Activated naive CD4-positive, alpha-beta T cell treated with anti-CD3 and anti-CD28 coated beads, Interleukin-2, amount 50 U/mL, for 72 hours (primary cell): ENCODE measurements at regions not wholly inside any gene's neighbourhood (a gene's known extent, or its start where the extent isn't known, plus 50 kb on each side); places are given as distances from the start of the nearest gene placed in this dataset.
"Not testable (repeated sequence)": the region's sequence is repeated elsewhere in the genome, so short reads cannot be mapped to it uniquely, and the experiment has no call there.

Experiments
- ATAC-seq, 2 donors: fragments of 150-1000 bp; cut with Tn5 transposase; 2 replicates each; pipeline ENCODE4 v1.10.0; 2021; ENCODE audit warnings: mild to moderate bottlenecking in 2 of 2, moderate library complexity in 2 of 2
- DNase-seq, 2 donors: peaks; one replicate each; pipeline ENCODE4 v3.0.0; 2021 to 2022; ENCODE audit warnings: low spot score in 2 of 2
- H3K27ac Mint-ChIP-seq, 2 donors: one replicate each; pipeline ENCODE4 v1.8.0; 2022; ENCODE audit warnings: mild to moderate bottlenecking in 2 of 2, mixed read lengths in 2 of 2
- H3K36me3 Mint-ChIP-seq, 2 donors: one replicate each; pipeline ENCODE4 v1.8.0; 2022; ENCODE audit warnings: mixed read lengths in 2 of 2
- H3K9me3 Mint-ChIP-seq, 2 donors: one replicate each; pipeline ENCODE4 v1.8.0; 2022; ENCODE audit warnings: mixed read lengths in 2 of 2

DNA sequence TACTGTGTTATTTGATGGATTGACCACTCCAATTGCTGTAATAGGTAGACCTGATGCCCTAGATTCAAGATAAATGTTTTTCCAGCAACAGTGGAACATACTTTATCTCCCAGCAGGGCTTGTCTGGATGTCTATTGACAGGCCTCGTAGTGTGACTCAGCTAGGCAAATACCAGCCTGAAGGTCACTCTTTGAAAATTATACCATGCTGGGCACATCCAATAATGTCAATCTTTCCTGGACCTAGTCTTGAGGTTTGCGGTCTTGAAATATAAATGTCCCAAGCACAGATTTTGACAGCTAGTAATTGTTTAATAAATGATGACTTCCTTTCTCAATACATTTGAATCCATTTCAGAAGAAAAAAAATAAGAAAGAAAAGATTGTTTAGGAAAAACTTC is 1138.0 kb upstream of the TMPRSS15 start:
- ATAC-seq = no peak
- Mint-ChIP-seq H3K9me3 (peaks cover 10 to 23% of the 10 kb centered on the region in 2 donors), H3K36me3 (peaks cover 0 to 6% of the 10 kb centered on the region in 2 donors), H3K27ac (no peak overlapping the region)
- no peak for DNase-seq

GRCh38 chr21:19544493-19544892 is 1140.9 kb upstream of the TMPRSS15 start:
- not testable (repeated sequence) for DNase-seq, H3K27ac Mint-ChIP-seq, ATAC-seq, H3K36me3 Mint-ChIP-seq
- H3K9me3 Mint-ChIP-seq = peaks cover 18 to 28% of the 10 kb centered on the region in 2 donors

DNA sequence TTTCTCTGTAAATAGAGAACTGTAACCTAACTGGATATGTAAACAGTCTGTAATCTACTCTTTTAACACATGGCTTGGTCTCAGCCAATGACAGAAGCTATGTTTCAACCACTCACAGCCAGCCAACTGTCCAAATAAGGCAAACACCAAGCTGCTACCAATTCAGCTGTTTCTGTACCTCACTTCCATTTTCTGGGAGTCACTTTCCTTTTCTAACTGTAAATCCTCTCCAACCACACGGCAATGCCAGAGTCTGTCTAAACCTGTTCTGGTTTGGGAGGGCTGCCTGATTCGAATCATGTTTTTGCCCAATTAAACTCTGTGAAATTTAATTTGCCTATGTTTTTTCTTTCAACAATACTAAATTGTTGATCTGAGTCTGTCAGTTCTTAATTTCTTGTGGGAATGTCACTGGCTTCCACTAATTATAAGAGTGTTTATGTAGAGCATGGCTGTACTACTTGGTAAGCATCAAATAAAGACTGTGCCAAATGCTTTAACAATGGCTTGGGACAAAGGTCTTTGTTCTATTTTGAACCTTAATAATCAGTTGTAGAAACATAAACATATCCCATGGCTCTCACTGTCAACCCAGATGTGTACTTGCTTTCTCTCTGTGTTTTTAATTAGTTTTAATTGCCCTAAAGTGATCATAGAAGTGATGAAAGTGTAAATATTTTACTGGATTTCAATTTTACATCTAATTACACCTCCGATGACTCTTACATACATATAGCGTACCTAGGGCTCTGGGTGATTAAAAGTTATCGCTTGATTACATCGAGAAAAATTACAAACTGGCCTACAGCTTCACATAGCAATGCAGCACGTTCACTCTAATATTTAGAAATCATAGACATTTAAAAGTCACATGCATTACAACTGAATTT is 1144.6 kb upstream of the TMPRSS15 start:
- ATAC-seq (no peak), DNase-seq (no peak)
- Mint-ChIP-seq H3K9me3 (peaks cover 18 to 19% of the 10 kb centered on the region in 2 donors), H3K27ac (no peak overlapping the region), H3K36me3 (peaks cover 0 to 6% of the 10 kb centered on the region in 2 donors)

DNA sequence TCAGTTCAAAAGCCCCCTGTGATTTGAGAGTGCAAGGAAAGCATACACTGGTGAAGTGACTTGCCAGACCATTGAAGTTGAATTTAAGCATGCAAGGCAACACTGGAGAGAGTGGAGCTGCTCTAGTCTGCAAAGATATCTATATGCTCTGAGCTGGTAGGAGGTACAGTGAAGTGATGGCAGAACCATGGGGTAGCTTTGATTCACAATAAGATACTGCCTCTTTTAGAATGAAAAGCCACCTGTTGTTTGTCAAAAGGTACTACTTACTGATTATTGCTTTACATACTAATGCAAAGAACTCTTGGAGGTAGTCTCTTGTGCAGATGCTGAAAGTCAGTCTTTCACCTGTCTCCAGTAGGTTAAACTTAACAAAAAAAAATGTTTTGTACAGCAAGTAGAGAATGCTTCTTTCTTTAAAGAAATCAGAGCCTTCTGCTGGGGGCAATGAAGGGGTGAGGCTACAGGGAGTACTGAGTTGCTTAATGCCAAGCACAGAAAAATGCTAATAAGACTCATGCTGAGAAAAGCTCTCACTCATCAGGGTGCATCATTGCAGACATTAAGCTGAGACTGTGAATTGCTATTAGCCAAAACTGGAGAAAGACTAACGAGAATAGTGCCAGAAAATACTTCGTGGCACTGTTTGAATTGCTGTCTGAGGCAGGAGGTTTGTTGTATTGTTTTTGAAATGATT is 1150.5 kb upstream of the TMPRSS15 start:
- H3K9me3 Mint-ChIP-seq = peaks cover 18 to 22% of the 10 kb centered on the region in 2 donors
- no peaks in the 10 kb centered on the region for H3K36me3 Mint-ChIP-seq
- ATAC-seq = no peak
- no peak overlapping the region for H3K27ac Mint-ChIP-seq
- DNase-seq = no peak

DNA sequence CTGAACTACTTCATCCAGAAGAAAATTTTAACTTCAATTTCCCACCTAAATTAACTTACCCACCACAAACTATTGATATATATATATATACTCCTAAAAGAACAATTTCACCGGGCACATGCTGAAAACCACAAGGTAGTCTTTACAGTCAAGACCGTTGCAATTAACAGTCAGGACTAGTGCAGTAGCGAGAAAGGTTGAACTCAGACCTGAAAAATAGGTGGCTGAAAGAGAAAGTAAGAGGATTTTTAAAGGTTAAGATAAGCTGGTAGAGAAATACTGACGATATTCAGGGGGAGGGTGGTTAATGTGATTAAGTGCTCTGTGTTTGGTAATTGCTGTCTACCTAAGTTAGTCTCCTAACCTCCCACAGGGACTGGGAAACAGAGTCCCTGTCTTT is 1153.5 kb upstream of the TMPRSS15 start:
- Mint-ChIP-seq H3K9me3 (peaks cover 22 to 34% of the 10 kb centered on the region in 2 donors), H3K27ac (no peak overlapping the region), H3K36me3 (no peaks in the 10 kb centered on the region)
- ATAC-seq (no peak), DNase-seq (no peak)

GRCh38 chr21:19557488-19557887 is 1153.9 kb upstream of the TMPRSS15 start:
- no peaks in the 10 kb centered on the region for H3K36me3 Mint-ChIP-seq
- H3K9me3 Mint-ChIP-seq = peaks cover 22 to 34% of the 10 kb centered on the region in 2 donors
- no peak for ATAC-seq
- no peak overlapping the region for H3K27ac Mint-ChIP-seq
- DNase-seq = no peak

DNA sequence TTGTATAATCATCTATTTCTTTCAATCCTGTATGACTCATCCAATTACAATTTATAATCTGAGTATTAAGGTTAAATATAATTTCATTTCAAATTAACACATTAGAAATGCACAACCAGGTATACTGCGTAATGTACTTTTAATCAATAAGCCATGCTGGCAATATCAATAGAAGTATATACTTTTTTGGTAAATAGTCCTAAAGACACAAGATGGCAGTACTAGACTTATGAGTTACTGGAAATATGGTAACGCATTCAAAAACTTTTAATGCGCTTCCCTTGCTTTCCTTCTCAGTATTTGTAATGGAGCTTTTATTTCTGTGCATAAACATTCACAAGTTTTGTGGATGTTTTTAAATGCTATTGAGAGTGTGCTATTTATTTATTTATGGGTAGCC is 1162.0 kb upstream of the TMPRSS15 start:
- no peak overlapping the region for H3K27ac Mint-ChIP-seq
- H3K9me3 Mint-ChIP-seq = peaks cover 9 to 14% of the 10 kb centered on the region in 2 donors
- DNase-seq (no peak), ATAC-seq (no peak)
- H3K36me3 Mint-ChIP-seq = no peaks in the 10 kb centered on the region

- ATAC-seq = no peak
- H3K9me3 Mint-ChIP-seq = peaks cover 12 to 13% of the 10 kb centered on the region in 2 donors
Observed at GRCh38 chr21:19566975-19567374, 1163.4 kb upstream of the TMPRSS15 start.

GRCh38 chr21:19577381-19577780 is 1173.8 kb upstream of the TMPRSS15 start:
- ATAC-seq (no peak), DNase-seq (no peak)
- H3K36me3 Mint-ChIP-seq = peaks cover 0 to 4% of the 10 kb centered on the region in 2 donors
- H3K27ac Mint-ChIP-seq = no peak overlapping the region
- H3K9me3 Mint-ChIP-seq = peaks cover 1 to 8% of the 10 kb centered on the region in 2 donors

More at GRCh38 chr21:19566975-19567374, 1163.4 kb upstream of the TMPRSS15 start:
- Mint-ChIP-seq H3K27ac (no peak overlapping the region), H3K36me3 (no peaks in the 10 kb centered on the region)
- no peak for DNase-seq

DNA sequence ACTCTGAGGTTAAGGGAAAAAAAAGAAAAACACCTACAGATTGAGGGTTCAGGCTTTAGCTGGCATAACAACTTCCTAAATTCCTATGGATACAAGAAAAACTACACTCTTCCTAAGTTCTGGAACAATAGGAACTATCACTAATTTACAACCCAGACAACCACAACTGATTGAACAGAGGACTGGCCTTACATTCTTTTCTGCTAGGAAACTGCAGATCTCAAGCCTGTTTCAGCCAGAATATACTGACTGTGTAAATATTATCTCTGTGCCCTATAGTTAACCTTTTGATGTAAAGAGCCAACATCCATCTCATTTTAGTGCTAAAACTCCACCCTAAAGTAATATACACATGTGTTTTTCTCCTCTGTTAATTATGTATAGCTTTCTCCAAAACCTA is 1186.5 kb upstream of the TMPRSS15 start:
- Mint-ChIP-seq H3K27ac (no peak overlapping the region), H3K9me3 (peaks cover 4 to 19% of the 10 kb centered on the region in 2 donors), H3K36me3 (peaks cover 0 to 5% of the 10 kb centered on the region in 2 donors)
- DNase-seq = no peak
- ATAC-seq = no peak

DNA sequence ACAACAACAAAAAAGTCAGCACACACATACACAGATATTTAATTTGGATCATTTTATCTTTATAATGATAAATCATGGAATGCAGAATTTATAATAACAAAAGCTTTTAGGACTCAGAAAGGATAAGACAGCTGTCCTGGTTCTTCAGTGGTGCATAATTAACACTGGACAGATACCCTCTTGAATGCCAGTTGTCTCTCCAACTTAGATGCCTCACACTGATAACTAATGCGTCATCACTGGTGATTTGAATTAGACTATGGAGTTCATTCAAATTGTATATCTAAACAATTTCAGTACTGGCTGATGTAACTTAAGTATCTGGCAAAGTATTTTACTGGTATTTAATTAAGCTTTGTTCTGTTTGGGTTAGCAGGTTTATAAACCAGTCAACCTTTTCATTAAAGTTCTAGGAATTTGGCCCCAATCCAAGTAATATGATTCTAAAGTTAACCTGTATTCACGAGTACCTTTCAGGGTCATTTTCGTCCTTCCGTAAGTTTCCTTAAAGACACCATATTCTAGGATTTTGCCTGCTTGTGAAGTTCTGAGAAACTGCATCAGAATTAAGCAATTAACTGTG is 1199.5 kb upstream of the TMPRSS15 start:
- ATAC-seq = no peak
- Mint-ChIP-seq H3K9me3 (peaks cover 7 to 12% of the 10 kb centered on the region in 2 donors), H3K27ac (no peak overlapping the region), H3K36me3 (no peaks in the 10 kb centered on the region)
- no peak for DNase-seq

- H3K9me3 Mint-ChIP-seq = peaks cover 14 to 25% of the 10 kb centered on the region in 2 donors
- ATAC-seq = no peak
- H3K27ac Mint-ChIP-seq = no peak overlapping the region
Observed at GRCh38 chr21:19608101-19608621, 1204.6 kb upstream of the TMPRSS15 start.

DNA sequence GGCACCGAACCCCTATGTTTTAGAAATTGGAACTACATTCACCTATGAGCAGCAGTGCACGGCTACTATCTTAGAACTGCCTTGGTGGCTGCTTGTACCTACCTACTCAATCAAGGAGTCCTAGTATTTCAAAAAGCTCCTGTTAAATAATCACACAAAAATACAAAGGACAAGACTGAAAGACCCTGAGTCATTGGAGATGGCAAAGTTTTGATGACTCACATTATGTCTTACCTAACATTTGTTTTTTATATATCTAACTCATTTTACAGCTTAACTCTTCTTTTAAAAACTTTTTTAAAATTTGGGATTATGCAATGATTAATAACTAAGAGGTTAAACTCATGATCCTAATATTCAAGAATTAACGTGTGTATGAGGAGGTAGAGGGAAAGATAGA is 1206.0 kb upstream of the TMPRSS15 start:
- DNase-seq = no peak
- no peak for ATAC-seq
- Mint-ChIP-seq H3K27ac (no peak overlapping the region), H3K9me3 (peaks cover 14 to 28% of the 10 kb centered on the region in 2 donors), H3K36me3 (no peaks in the 10 kb centered on the region)

More at GRCh38 chr21:19608101-19608621, 1204.6 kb upstream of the TMPRSS15 start:
- DNase-seq = no peak
- no peaks in the 10 kb centered on the region for H3K36me3 Mint-ChIP-seq

- H3K9me3 Mint-ChIP-seq = peaks cover 15 to 19% of the 10 kb centered on the region in 2 donors
- ATAC-seq (no peak), DNase-seq (no peak)
- no peaks in the 10 kb centered on the region for H3K36me3 Mint-ChIP-seq
- no peak overlapping the region for H3K27ac Mint-ChIP-seq
Observed at GRCh38 chr21:19621837-19622496, 1218.4 kb upstream of the TMPRSS15 start.

DNA sequence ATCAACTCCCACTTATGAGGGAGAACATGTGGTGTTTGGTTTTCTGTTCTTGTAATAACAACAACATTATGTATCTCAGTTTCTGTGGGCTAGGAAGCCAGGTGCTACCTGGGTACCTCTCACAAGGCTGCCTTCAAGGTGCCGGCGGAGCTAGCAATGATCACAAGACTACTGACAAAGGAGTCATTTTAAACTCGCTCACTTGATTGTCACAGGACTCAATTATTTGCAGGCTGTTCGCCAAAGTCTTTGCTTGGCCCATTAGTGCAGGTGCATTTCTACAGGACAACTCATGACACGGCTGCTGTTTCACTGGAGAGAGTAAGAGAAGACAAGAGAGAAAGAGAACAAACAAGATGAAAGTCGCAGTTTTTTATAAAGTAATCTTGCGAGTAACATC is 1237.4 kb upstream of the TMPRSS15 start:
- no peak for ATAC-seq
- H3K27ac Mint-ChIP-seq = no peak overlapping the region
- H3K36me3 Mint-ChIP-seq = no peaks in the 10 kb centered on the region
- peaks cover 0 to 5% of the 10 kb centered on the region in 2 donors for H3K9me3 Mint-ChIP-seq
- no peak for DNase-seq

DNA sequence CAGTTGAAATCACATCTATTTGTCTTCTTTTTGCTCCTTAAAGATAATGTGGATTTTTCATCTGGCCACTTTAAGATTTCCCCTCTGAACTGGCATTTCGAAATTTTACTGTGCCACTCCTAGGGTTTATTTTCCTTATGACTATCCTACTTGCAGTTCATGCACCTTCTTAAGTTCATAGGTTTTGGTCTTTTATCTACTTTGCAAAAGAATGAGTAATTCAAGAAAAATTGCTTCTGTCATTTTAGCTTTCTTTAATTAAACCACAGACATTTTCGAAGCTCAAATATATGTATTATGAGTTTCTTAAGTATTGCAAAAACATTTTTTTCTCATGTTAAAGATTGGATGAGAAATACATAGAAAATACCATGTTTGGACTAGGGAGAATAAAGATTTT is 1244.8 kb upstream of the TMPRSS15 start:
- no peak for ATAC-seq
- no peak for DNase-seq
- H3K27ac Mint-ChIP-seq = no peak overlapping the region
- peaks cover 5 to 9% of the 10 kb centered on the region in 2 donors for H3K9me3 Mint-ChIP-seq
- H3K36me3 Mint-ChIP-seq = no peaks in the 10 kb centered on the region
